Stimulated activated CD4-positive, alpha-beta T cell treated with anti-CD3 and anti-CD28 coated beads, Interleukin-1b, Interleukin-23, amount 100 ng/mL, for 24 hours (primary cell): ENCODE measurements at regions not wholly inside any gene's neighbourhood (a gene's known extent, or its start where the extent isn't known, plus 50 kb on each side); places are given as distances from the start of the nearest gene placed in this dataset.
"Not testable (repeated sequence)": the region's sequence is repeated elsewhere in the genome, so short reads cannot be mapped to it uniquely, and the experiment has no call there.

Experiments
- DNase-seq, 4 experiments: peaks; one replicate each; pipeline ENCODE4 v3.0.0-alpha.2; 2020; ENCODE audit warnings: low read depth in 4 of 4, low spot score in 1 of 4

DNA sequence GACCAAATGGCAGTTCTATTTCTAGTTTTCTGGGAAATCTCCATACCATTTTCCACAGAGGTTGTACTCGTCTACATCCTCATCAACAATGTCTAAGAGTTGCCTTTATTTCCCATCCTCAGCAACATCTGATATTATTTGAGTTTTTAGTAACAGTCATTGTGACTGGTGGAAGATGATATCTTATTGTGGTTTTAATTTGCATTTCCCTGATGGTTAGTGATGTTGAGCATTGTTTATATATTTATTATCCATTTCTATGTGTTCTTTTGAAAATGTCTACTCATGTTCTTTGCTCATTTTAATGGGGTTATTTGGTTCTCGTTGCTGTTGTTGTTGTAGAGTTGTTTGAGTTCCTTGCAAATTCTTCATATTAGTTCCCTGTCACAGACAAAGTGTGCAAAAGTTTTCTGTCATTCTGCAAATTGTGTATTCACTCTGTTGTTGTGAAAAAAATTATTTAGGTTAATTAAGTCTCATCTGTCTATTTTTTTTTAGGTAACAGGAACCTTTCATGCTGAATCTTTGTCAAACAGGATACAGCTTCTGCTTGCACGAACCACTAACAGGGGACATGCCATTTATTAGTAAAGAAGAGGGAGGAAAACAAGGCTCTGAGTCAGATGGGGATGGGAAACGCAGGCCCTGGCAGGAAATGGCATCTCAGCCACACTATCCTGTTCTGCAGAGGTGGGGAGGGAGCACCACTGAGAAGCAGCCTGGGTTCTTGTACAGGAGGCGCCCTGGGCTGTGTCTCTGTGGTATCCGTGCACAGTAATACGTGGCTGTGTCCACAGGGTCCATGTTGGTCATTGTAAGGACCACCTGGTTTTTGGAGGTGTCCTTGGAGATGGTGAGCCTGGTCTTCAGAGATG is 1196.7 kb downstream of the TMEM121 start:
- not testable (repeated sequence) for DNase-seq

DNA sequence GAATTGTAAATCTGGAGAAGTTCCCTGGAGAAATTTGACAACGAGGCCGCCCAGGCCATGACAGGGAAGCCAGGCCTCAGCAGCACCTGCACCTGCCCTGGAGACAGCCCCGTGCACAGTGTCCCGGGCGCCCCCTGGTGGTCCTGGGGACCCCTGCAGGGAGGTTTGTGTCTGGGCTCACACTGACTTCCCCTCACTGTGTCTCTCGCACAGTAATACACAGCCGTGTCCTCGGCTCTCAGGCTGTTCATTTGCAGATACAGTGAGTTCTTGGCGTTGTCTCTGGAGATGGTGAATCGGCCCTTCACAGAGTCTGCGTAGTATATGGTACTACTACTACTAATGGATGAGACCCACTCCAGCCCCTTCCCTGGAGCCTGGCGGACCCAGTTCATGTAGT is 1201.6 kb downstream of the TMEM121 start:
- DNase-seq = not testable (repeated sequence)

DNA sequence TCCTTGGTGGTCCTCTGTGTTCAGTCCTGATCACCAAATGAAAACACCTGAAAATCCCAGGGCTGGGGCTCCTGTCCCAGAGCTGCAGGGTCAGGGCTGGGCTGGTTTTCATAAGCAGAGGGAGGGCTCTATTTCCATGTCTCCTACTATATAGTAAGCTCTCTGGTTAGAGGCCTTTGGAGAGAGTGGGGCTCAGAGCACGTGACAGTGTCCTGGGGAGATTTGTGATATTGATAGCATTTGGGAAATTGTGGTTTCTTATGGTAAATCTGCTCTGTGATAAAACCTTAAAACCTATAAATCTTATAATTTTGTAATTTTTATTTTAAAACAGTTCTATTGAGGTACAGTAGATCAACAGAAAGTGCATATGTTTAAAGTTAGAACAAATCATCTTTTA is 1202.2 kb downstream of the TMEM121 start:
- DNase-seq = no peak

DNA sequence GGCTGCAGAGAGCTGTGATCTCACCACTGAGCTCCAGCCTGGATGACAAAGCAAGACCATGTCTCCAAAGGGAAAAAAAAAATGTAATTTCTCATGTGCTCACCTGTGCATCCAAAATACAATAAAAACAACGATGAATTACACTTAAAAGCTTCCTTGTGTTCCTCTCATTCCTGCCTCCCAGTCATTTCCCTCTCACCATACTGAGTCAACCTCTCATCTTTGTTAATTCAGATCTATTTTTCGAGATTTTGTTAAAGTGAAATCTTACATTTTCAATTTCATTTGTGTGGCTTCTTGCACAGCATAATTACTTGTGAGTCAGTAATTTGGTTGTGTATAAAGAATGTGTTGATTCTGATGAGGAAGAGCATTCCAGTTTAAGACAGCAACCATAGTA is 1203.2 kb downstream of the TMEM121 start:
- no peak for DNase-seq

DNA sequence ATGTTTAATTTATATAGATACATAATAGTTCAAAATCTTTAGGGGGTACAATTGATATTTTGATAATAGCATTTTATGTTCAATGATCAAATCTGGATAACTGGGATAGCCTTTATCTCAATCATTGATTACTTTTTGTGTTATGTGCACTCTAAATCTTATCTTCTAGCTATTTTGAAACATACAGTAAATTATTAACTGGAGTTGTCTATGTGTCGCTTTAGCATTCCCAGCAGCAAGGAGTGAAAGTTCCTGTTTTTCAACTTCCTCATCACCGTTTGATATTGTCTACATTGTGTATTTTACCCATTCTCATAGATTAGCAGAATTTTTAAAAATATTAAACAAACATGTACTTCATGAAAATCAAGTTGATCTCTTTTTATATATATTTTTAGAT is 1207.4 kb downstream of the TMEM121 start:
- no peak for DNase-seq

DNA sequence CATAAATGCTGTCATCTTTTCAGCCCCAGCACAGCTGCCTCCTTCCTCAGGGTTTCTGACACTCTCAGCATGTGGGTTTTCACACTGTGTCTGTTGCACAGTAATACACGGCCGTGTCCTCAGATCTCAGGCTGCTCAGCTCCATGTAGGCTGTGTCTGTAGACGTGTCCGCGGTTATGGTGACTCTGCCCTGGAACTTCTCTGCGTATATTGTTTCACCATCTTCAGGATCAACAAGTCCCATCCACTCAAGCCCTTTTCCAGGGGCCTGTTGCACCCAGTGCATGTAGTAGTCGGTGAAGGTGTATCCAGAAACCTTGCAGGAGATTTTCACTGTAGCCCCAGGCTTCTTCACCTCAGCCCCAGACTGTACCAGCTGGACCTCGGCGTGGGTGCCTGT is 1210.6 kb downstream of the TMEM121 start:
- DNase-seq = no peak

DNA sequence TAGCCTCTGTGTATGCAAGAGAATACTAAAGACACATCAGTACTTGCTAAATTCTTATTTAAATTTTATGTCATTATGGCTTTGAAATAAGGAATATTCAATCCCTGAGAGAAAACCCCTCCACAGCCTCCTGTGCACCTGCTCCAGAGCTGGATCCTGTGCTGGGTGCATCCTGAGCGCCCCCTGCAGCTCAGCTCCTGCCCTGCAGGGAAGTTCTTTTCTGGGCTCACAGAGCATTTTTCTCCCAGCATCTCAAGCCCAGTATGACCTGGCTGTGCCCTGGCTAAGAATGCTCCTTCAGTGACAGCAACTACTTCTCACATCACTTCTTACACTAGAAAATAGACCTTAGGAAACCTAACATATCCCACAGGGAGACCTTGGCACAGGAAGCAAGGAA is 1211.7 kb downstream of the TMEM121 start:
- no peak for DNase-seq

DNA sequence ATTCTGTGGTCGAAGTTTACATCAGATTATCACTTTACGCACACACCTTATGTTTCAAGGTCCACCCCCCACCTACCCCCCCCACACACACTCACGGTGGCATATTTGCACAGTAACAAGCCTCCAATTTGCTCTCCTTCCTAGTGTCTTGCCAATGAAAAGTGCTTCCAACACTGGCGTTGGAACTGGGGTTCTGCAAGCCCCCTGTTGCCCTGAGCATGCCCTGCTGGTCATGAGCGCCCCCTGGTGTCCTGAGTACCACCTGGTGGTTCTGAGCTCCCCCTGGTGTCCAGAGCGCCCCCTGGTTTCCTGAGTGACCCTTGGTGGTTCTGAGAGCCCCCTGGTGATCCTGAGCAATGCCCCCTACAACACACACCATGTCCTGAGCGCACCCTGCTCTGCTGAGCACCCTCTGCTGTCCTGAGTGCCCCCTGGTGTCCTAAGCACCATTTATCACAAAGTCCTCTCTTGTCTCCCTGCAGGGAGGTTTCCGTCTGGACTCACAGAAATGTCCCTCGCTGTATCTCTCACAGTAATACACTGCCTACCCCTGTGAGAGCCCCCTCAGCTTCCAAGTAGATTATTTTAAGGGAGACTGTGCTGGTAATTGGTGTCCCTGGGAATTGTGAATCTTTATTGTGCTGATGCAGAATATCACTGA is 1212.3 kb downstream of the TMEM121 start:
- DNase-seq = not testable (repeated sequence)

DNA sequence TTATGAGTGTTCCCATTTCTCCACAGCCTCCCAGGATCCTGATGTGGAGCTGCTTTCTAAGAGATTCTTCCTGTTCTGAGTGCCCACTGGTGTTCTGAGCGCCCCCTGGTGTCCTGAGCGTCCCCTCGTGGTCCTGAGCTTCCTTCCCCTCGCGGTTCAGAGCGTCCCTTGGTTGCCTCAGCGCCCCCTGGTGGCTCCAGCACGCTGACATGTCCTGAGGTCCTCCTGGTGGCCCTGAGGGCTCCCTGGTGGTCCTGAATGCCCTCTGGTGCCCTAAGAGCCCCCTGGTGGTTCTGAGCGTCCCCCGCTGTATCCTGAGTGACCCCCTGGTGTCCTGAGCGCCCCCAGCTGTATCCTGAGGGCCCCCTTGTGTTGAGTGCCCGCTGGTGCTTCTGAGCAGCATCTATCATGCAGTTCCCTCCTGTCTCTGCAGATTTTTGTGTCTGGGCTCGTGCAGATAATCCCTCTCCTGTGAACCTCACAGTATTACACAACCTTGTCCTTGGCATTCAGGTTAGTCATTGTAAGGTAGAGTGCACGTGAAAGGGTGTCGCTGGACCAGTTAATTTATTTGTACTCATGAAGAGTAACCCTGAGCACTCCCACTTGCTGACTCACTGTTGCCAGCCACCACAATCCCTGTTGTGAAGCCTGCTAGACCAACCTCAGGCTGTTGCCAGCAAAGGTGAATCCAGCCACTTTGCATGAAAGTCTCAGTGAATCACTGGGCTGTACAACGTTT is 1214.9 kb downstream of the TMEM121 start:
- peak in 1 of 4 experiments; percentile 82 for DNase-seq

DNA sequence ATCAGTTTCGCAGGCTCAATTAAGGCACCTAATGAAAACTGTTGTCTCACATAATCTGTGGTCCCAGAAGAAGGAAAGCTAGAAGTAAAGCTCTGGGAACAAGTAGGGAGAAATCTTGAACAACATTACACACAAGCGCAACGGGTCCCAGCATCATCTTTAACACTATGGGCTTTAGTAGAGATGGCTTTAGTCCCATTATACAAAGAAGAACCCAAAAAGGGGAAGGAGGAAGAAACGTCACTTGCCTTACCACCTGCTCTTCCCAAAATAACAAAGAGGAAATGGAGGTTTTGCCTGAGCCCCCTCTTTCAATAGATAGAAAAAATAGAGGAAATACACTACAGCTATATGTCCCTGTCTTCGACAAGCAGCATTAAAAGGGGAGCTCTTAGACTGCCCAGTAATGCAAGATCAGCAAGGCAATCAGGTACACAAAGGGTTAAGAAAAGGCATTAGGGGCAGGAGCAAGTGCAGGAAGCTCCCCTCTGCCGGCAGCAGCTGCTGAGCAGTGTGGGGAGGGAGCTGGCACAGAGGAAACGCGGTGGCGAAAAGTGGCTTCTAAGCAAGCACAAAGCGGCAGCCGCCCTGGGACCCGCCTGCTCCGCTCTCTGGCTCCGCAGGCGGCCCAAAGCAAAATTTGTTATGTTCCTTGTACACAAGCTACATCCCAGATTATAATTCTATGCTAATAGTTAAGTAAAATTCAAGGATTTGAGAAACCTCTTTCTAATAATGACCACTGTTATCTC is 1218.8 kb downstream of the TMEM121 start:
- not testable (repeated sequence) for DNase-seq

DNA sequence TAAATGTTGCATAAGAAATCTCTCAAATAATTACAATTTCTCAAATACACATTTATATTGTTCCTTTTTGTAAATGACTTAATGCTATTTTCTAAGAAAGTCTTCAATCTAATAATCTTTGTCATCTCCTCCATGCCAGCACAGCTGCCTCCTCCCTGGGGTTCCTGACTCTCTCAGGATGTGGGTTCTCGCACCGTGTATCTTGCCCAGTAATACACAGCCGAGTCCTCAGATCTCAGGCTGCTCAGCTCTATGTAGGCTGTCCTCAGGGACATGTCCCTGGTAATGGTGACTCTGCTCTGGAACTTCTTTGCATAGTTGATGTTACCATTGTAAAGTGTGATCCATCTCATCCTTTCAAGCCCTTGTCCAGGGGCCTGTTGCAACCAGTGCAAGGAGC is 1223.7 kb downstream of the TMEM121 start:
- not testable (repeated sequence) for DNase-seq

DNA sequence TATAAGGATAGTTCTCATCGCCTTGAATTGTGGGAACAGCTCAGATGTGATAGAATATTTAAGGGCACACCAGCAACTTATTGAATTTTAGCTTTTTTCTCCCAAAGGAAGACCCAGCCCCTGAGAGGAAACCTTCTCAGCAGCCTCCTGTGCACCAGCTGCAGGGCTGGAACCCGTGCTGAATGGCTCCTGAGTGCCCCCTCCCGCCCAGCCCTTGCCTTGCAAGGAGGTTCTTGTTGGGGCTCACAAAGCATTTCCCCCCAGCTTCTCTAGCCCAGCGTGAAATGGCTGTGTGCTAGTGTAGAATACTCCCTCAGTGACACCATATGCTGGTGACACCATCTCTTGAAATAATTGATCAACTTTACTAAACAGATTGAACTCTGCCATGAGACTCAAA is 1227.4 kb downstream of the TMEM121 start:
- DNase-seq = not testable (repeated sequence)

DNA sequence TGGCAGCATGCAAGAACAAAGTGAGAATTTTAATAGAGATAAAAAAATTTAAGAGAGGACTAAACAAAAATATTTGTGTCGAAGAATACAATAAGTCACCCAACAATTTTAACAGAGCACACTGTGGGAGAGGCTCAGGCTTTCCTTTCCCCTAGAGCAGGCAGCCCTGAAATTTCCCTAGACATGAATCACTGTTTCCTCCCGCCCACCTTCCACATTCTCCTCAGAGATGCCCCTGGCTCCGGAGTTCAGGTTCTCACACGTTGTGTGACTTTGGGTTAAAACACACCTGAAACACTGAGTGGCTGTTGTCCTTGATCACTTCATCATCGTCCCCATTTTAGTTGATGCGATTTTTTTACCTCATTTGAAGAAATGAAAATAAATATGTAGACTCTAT is 1231.1 kb downstream of the TMEM121 start:
- not testable (repeated sequence) for DNase-seq

DNA sequence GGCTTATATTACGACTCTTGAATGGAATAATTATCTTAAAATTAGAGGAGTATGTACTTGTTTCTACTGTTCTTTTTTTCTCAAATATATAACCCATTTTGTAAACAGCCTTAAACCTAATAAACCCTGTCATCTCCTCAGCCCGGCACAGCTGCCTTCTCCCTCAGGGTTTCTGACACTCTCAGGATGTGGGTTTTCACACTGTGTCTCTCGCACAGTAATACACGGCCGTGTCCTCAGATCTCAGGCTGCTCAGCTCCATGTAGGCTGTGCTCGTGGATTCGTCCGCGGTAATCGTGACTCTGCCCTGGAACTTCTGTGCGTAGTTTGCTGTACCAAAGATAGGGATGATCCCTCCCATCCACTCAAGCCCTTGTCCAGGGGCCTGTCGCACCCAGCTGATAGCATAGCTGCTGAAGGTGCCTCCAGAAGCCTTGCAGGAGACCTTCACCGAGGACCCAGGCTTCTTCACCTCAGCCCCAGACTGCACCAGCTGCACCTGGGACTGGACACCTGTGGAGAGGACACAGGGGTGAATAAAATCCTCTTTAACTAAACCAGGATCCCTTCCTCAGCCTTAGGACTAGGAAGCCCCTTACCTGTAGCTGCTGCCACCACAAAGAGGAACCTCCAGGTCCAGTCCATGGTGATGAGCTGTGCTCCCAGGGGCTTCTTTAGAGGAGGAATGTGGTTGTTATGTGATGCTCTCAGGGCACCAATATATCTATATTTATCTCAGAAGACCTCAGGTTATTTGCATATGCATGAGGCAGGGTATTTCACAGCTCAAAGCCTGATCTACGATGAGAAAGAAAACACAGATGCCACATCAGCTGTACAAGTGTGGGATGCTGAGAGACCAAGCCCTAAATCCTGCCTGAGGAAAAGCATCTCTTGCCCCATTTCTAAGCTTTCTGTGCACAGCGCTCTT is 1235.8 kb downstream of the TMEM121 start:
- DNase-seq = not testable (repeated sequence)

DNA sequence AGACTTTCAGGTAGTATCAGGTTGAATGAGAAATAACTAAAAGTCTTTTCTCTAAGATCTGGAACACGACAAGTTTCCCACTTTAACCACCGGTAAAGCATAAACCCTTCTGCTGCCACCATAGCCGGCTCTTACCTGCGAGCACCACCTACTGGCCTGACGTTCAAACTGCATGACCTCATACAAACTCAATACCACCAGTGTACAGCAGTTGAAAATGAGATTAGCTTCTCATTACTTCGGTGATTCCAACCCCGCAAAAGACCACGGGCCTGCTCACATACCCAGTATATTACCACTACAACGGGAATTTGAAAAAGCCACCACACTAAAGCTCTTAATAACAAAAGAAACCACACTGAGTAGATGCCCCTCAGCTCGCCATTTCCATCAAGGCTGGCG is 1238.6 kb downstream of the TMEM121 start:
- not testable (repeated sequence) for DNase-seq

DNA sequence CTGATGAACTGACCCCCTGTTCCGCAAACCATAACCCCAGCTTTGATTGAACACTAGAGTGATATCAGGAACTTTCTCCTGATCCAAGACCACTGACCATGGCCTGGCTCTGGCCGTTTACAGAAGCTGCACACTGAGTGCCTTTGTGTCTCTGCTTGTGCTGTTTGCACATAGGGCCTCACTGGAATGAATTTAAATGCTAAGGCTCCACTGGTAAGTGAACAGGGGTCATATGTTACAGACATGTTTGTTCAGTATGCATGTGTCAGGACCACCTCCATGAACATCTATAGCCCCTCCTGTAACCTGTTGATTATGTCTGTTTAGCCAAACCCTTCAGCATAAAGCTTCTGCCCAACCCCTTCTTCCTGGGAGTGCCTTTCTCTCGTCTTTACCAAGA is 1239.8 kb downstream of the TMEM121 start:
- no peak for DNase-seq

DNA sequence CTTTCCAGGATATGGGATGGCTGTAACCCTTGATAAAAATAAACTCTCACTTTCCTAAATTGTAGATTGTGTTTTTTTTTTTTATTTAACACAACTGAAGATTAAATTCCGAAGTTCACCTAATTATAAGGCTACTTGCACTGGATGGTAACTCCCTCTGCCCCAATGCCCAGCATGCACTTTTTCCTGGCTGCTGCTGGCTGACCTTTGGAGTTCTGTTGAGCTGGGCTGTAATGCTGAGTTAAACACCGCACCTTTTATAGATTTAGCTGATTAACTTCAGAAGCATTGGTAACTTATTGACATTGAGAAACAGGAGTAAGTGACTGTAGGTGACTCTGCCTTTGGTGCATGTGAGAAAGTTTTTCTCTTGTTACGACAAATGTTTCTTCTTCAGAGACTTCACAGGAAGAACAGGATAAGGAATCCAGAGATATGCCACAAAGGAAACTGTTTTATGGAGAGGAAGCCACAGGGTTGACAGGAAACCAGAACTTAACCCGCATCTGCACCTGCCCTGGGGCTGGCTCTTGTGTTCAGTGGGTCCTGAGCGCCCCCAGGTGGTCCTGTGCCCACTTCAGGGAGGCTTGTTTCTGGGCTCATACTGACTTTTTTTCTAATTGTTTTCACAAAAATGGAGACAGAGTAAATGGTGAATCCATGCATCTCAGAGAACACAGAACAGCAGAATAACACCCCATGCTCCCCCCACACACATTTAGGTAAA is 1240.3 kb downstream of the TMEM121 start:
- DNase-seq = peak in 3 of 4 experiments; percentile 21 to 30 (median 25)

DNA sequence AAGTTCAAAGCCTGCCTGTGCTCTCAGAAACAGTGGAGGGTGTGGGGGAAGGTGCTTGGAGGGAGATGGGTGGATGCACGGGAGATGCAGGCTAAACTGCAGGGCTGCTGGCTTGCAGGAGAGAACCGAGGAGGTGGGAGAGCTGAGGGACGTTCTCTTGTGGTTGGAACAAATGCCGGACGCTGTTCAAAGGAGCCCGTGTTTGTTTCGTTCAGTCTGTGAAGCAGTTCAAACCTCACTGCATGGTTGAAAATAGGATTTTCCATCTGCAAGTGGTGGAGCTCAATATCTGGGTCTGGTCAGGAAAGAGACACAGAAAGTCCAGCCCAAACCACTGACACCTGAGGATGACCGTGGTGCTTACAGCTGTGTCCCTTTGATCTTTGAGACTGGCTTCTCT is 1241.8 kb downstream of the TMEM121 start:
- DNase-seq = not testable (repeated sequence)
